HG03103 (cell line): ENCODE measurements at regions not wholly inside any gene's neighbourhood (a gene's known extent, or its start where the extent isn't known, plus 50 kb on each side); places are given as distances from the start of the nearest gene placed in this dataset.
"Not testable (repeated sequence)": the region's sequence is repeated elsewhere in the genome, so short reads cannot be mapped to it uniquely, and the experiment has no call there.

ENCODE experiments used
- ATAC-seq: cut with Tn5 transposase; IDR thresholded peaks from one replicate; pipeline ENCODE4 v1.9.1; 2021; ENCODE audit warnings: low read depth; ENCODE audit not compliant: unreplicated experiment

- ATAC-seq = no peak
Measured at GRCh38 chr6:92962846-92963245, 456.5 kb downstream of the EPHA7 start.

GRCh38 chr6:92952111-92952510, 467.2 kb downstream of the EPHA7 start:
- ATAC-seq = not testable (repeated sequence)

GRCh38 chr6:92945799-92946198, 473.6 kb downstream of the EPHA7 start:
- ATAC-seq = no peak

- ATAC-seq = no peak
Measured at GRCh38 chr6:92944132-92944531, 475.2 kb downstream of the EPHA7 start.

GRCh38 chr6:92942549-92942948, 476.8 kb downstream of the EPHA7 start:
- ATAC-seq = no peak

- ATAC-seq = no peak
Measured at GRCh38 chr6:92934625-92935024, 484.7 kb downstream of the EPHA7 start.

- ATAC-seq = no peak
Measured at GRCh38 chr6:92930171-92930570, 489.2 kb downstream of the EPHA7 start.

- ATAC-seq = no peak
Measured at GRCh38 chr6:92922216-92922806, 497.0 kb downstream of the EPHA7 start.

DNA sequence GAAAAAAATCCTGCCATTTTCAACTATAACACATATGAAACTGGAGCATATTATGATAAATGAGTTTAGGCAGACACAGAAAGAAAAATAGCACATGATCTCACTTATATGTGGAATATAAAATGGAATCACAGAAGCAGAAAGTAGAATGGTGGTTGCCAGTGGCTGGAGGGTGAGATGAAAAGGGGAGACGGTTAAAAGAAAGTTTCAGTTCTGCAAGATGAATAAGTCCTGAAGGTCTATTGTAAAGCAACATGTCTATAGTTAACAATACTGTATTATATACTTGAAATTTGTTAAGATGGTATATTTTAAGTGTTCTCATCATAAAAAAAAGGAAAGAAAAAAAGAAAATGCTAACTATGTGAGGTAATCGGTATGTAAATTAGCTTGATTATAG, 503.9 kb downstream of the EPHA7 start:
- no peak for ATAC-seq

GRCh38 chr6:92911301-92911700, 508.1 kb downstream of the EPHA7 start:
- ATAC-seq = no peak

DNA sequence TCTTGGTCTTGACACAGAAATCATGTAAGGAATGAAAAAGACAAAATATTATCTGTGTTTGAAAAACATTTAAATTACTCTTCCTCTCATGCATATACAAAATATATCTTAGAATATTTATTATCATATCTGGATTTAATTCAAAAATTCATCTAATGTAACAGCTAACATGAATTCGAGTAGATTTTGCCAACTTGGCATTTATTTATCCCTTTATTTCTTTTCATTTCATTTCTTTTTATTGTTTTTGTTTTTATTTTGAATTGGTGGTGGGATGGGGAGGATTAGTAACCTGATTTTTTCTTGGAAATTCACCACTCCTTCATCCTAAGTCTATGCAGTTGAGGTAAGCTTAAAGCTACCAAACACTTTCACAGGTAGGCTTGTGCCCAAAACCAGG, 508.7 kb downstream of the EPHA7 start:
- ATAC-seq = no peak

GRCh38 chr6:92906385-92906784, 513.0 kb downstream of the EPHA7 start:
- no peak for ATAC-seq

GRCh38 chr6:92893741-92894140, 525.6 kb downstream of the EPHA7 start:
- ATAC-seq = no peak

DNA sequence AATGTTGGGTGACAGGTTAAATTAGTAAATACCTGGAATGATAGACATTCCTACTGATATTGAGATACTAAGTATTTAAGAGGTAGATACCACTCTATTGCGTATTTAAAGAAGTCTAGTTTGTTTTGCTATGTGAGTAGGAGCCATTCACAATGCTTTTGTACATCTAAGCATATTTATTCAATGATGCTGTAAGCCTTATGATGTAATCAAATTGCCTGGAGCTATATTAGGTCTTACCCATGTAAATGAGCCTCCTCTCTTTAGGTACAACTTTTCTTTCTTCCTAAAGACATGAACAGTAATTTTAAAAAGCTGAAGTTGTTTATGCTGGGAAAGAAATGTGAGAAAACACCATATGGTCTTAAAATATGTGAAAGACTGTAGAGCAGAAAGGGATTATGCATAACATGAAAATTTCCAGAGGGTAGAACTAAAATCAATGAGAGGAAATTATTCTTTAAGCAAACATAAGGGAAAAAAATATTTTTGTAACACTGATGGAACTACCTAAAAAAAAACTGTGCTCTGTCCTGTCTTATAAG, 526.7 kb downstream of the EPHA7 start:
- no peak for ATAC-seq

- no peak for ATAC-seq
Measured at GRCh38 chr6:92888316-92888715, 531.0 kb downstream of the EPHA7 start.

DNA sequence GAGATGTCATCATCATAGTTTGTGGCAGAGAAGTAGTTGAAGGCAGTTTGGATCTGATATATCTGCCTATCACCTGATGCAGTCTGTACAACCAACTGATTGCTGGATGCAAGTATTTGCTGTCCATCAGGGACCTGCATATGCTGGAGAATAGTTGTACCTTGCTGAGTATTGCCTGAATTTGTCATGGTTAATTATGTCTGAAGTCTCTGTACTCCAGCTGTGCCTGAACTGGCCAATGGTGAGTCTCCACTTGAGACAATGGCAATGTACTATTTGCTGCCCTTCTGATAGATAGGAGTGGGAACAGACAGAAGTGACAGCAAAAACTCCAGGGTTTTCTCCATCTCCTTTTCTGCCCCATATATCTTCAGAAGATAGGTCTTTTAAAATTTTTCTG, 531.5 kb downstream of the EPHA7 start:
- ATAC-seq = no peak

GRCh38 chr6:92879526-92879925, 539.8 kb downstream of the EPHA7 start:
- no peak for ATAC-seq

GRCh38 chr6:92864966-92865555, 554.3 kb downstream of the EPHA7 start:
- no peak for ATAC-seq

- no peak for ATAC-seq
Measured at GRCh38 chr6:92849636-92850035, 569.7 kb downstream of the EPHA7 start.

DNA sequence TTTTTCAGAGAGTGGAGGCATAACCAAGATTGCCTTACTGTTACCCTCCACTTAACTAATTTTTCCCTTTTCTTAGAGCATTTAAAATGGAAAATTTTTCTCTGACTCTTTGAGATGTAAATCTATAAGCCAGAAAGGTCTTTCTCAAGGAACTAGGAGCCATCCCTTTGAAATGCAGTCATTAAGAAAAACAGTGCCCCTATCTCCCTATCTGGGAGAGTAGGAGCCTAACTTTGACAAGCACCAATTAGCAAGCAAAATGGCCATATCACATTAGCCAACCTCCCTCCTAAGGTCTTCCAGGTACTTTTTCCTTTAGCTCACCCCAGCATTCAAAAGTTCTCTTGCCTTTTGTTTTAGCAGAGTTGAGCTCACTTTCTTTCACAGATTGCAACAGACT, 570.5 kb downstream of the EPHA7 start:
- no peak for ATAC-seq

DNA sequence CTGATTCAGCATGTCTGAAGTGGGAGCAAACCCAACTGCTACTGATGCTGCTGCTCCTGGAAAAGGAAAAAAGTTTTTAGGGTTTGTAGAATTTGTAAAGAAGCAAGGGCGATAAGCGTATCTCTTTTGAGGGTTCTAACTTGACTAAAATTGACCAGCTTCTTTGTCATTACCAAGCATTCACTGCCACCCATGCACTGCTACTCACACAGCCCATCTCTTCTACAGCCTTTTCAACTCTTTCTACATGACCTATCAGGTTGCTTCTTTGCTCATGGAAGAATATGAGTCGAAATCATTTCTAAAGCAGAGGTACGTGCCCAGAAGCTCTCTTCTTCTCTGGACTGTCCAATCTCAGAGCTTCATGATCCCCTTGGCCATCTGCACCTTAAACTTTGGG, 570.9 kb downstream of the EPHA7 start:
- no peak for ATAC-seq

- ATAC-seq = no peak
Measured at GRCh38 chr6:92847988-92848387, 571.4 kb downstream of the EPHA7 start.
